DND-41 (cell line): ENCODE measurements at regions not wholly inside any gene's neighbourhood (a gene's known extent, or its start where the extent isn't known, plus 50 kb on each side); places are given as distances from the start of the nearest gene placed in this dataset.

Experiments used
- ATAC-seq: fragments of 200-7000 bp; cut with Tn5 transposase; 3 replicates; pipeline ENCODE4 v1.9.1; 2021; ENCODE audit warnings: low read depth; ENCODE audit not compliant: insufficient read depth
- DNase-seq: peaks from one replicate; pipeline ENCODE4 v3.0.0-alpha.2; 2020
- H2AFZ ChIP-seq: 2 replicates; pipeline ENCODE4 v1.6.0; 2012; ENCODE audit warnings: low read depth, low read length
- H3K27ac ChIP-seq: 2 replicates; pipeline ENCODE4 v1.5.1; 2012; ENCODE audit warnings: low read length, inconsistent platforms
- H3K27me3 ChIP-seq: fragments of 200-600 bp; sonication (generic); 2 replicates; pipeline ENCODE4 v1.6.0; 2012; ENCODE audit warnings: low read length, mild to moderate bottlenecking, inconsistent platforms; ENCODE audit not compliant: insufficient read depth, poor library complexity
- H3K36me3 ChIP-seq: 2 replicates; pipeline ENCODE4 v1.5.1; 2012; ENCODE audit warnings: low read length, inconsistent platforms; ENCODE audit not compliant: insufficient read depth
- H3K4me1 ChIP-seq: 2 replicates; pipeline ENCODE4 v1.5.1; 2012; ENCODE audit warnings: mild to moderate bottlenecking, low read length; ENCODE audit not compliant: insufficient read depth
- H3K4me2 ChIP-seq: 2 replicates; pipeline ENCODE4 v1.6.0; 2012; ENCODE audit warnings: mild to moderate bottlenecking, moderate library complexity, low read length, inconsistent platforms; ENCODE audit not compliant: insufficient read depth
- H3K4me3 ChIP-seq, 2 experiments: fragments of 200-600 bp in 1 of 2; shearing (Covaris generic) in 1 of 2; 2 replicates each; pipeline ENCODE4 v1.5.1; 2012 to 2016; ENCODE audit warnings: inconsistent platforms in 2 of 2, low read length in 2 of 2, mild to moderate bottlenecking in 2 of 2, low read depth in 1 of 2, moderate library complexity in 1 of 2
- H3K79me2 ChIP-seq: 2 replicates; pipeline ENCODE4 v1.6.0; 2012; ENCODE audit warnings: low read length, inconsistent platforms; ENCODE audit not compliant: insufficient read depth
- H3K9ac ChIP-seq: 2 replicates; pipeline ENCODE4 v1.6.0; 2012; ENCODE audit warnings: low read depth, mild to moderate bottlenecking, inconsistent platforms, low read length, moderate library complexity
- H3K9me3 ChIP-seq: 2 replicates; pipeline ENCODE4 v1.5.1; 2012; ENCODE audit warnings: low read length, moderate library complexity, mild to moderate bottlenecking, inconsistent platforms; ENCODE audit not compliant: insufficient read depth, severe bottlenecking
- H4K20me1 ChIP-seq: 2 replicates; pipeline ENCODE4 v1.6.0; 2012; ENCODE audit warnings: low read length; ENCODE audit not compliant: insufficient read depth
- CTCF ChIP-seq: IDR thresholded peaks from 2 replicates; pipeline ENCODE4 v1.5.1; 2012; ENCODE audit warnings: borderline replicate concordance, low read length, moderate library complexity, mild to moderate bottlenecking; ENCODE audit not compliant: poor library complexity, severe bottlenecking; ENCODE audit errors: extremely low read depth
- EZH2 ChIP-seq: IDR thresholded peaks from 3 replicates; pipeline ENCODE4 v1.6.1; 2012; ENCODE audit warnings: borderline replicate concordance, low read depth, mild to moderate bottlenecking, moderate library complexity, low read length, inconsistent platforms; ENCODE audit not compliant: severe bottlenecking

DNA sequence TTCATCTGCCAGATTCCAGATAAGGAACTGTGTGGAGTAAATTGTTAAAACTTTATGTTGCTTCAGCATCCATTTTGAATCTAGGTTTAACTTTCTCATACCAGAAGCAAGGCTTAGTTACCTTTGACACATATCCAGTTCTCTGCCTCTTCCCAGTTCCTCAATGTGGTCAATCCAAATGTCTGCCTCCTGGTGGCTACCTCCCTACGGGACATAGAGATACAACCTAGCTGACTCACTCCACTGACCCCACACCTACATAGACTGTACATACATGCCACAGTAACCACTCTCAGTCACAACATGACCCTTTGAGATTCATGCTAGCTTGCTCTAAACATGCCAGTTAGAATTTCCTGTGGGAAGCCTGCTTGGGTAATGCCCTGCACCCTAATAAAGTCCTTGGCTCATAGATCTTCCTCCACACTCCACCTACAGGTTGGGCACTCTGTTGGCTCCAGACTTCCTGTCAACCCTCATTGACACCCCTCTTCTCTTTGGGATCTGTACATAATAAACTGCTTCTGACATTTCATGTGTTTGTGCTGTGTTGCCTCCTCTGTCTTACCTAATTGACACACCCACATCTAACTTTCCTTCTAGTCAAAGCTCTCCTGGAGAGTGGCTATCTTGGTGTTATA is 278.1 kb downstream of the HTR7 start:
- H3K4me1 ChIP-seq = no peaks in the 10 kb centered on the region
- no peak for ATAC-seq
- no peaks in the 10 kb centered on the region for H4K20me1 ChIP-seq
- DNase-seq = no peak
- TF ChIP-seq EZH2 (no peak), CTCF (no peak)
- no peak overlapping the region for H3K4me2 ChIP-seq
- H3K4me3 ChIP-seq = no peak overlapping the region
- no peak overlapping the region for H3K27ac ChIP-seq
- no peaks in the 10 kb centered on the region for H3K9me3 ChIP-seq
- H3K27me3 ChIP-seq = peaks cover 6% of the 10 kb centered on the region
- no peaks in the 10 kb centered on the region for H3K79me2 ChIP-seq
- H3K36me3 ChIP-seq = no peaks in the 10 kb centered on the region
- H3K9ac ChIP-seq = no peak overlapping the region
- no peak overlapping the region for H2AFZ ChIP-seq

- TF ChIP-seq CTCF (no peak), EZH2 (no peak)
- H2AFZ ChIP-seq = no peak overlapping the region
- no peak for ATAC-seq
These were observed 274.4 kb downstream of the HTR7 start for GRCh38 chr10:90583416-90583815.

DNA sequence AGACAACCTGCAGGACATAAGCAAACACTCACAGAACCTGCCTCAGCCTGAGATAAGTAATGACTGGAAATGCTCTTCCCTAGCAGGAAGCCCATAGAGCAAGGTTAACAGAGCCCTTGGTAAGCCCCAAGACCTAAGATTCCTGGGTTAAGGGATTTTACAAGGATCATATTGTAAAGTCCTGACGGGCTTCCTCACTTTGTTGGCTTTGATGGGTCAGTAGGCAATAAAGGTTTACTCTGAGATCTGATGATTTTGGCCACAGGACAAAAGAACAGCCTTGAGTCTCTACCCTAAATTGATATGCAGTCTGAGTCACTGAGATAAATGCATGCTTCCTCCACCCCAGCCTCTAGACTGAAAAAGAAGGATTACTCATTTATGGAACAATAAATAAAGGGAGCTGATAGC is 270.8 kb downstream of the HTR7 start:
- H3K36me3 ChIP-seq = no peaks in the 10 kb centered on the region
- H3K27ac ChIP-seq = no peak overlapping the region
- H4K20me1 ChIP-seq = no peaks in the 10 kb centered on the region
- peaks cover 6% of the 10 kb centered on the region for H3K27me3 ChIP-seq
- DNase-seq (no peak), ATAC-seq (no peak)
- no peak overlapping the region for H2AFZ ChIP-seq
- TF ChIP-seq CTCF (no peak), EZH2 (no peak)
- no peaks in the 10 kb centered on the region for H3K9me3 ChIP-seq
- H3K79me2 ChIP-seq = no peaks in the 10 kb centered on the region
- no peak overlapping the region for H3K9ac ChIP-seq
- no peaks in the 10 kb centered on the region for H3K4me1 ChIP-seq
- H3K4me3 ChIP-seq = no peak overlapping the region
- no peak overlapping the region for H3K4me2 ChIP-seq

More at GRCh38 chr10:90583416-90583815, 274.4 kb downstream of the HTR7 start:
- no peak overlapping the region for H3K4me3 ChIP-seq
- no peak overlapping the region for H3K4me2 ChIP-seq
- DNase-seq = no peak
- no peak overlapping the region for H3K27ac ChIP-seq
- no peaks in the 10 kb centered on the region for H3K9me3 ChIP-seq
- H3K4me1 ChIP-seq = no peaks in the 10 kb centered on the region
- no peaks in the 10 kb centered on the region for H4K20me1 ChIP-seq
- H3K9ac ChIP-seq = no peak overlapping the region
- H3K27me3 ChIP-seq = peaks cover 6% of the 10 kb centered on the region
- no peaks in the 10 kb centered on the region for H3K79me2 ChIP-seq
- H3K36me3 ChIP-seq = no peaks in the 10 kb centered on the region

- no peak overlapping the region for H3K4me3 ChIP-seq
- no peaks in the 10 kb centered on the region for H3K36me3 ChIP-seq
- no peak overlapping the region for H3K4me2 ChIP-seq
- H3K79me2 ChIP-seq = no peaks in the 10 kb centered on the region
- no peak overlapping the region for H3K27ac ChIP-seq
- no peak overlapping the region for H3K9ac ChIP-seq
- no peaks in the 10 kb centered on the region for H3K9me3 ChIP-seq
- no peak for TF ChIP-seq EZH2
- no peak for TF ChIP-seq CTCF
- peaks cover 10% of the 10 kb centered on the region for H3K27me3 ChIP-seq
- ATAC-seq = no peak
- no peaks in the 10 kb centered on the region for H3K4me1 ChIP-seq
- no peak for DNase-seq
- no peaks in the 10 kb centered on the region for H4K20me1 ChIP-seq
- no peak overlapping the region for H2AFZ ChIP-seq
These were observed 270.3 kb downstream of the HTR7 start for GRCh38 chr10:90587561-90587960.
